ENCODE measurements at regions not wholly inside any gene's neighbourhood (a gene's known extent, or its start where the extent isn't known, plus 50 kb on each side); places are given as distances from the start of the nearest gene placed in this dataset.

GRCh38 chr1:29684141-29684540 lies 447.8 kb downstream of the PTPRU start:
- no peaks in the 10 kb centered on the region for H3K36me3 ChIP-seq (ENCODE audit: control insufficient read depth in 2 of 2, extremely low read depth in 1 of 2, insufficient read depth in 2 of 2, low read length in 2 of 2)
- no peaks in the 10 kb centered on the region for H3K79me2 ChIP-seq (ENCODE audit: control insufficient read depth, insufficient read depth, low read length)
- no peaks in the 10 kb centered on the region for H3K27me3 ChIP-seq (ENCODE audit: control insufficient read depth, extremely low read depth, insufficient read depth, low read length)
- FAIRE-seq (no peak), DNase-seq (ENCODE audit: low read depth, low spot score) (no peak)
- no peaks in the 10 kb centered on the region for H3K9me3 ChIP-seq (ENCODE audit: control insufficient read depth, low read depth, low read length)
- no peak overlapping the region for H2AFZ ChIP-seq (ENCODE audit: control insufficient read depth, low read length)
- no peak overlapping the region for H3K27ac ChIP-seq (ENCODE audit: control insufficient read depth, insufficient read depth, low read length)
- H3K4me2 ChIP-seq (ENCODE audit: control insufficient read depth, extremely low read depth, insufficient read depth, low read depth, low read length), result no peak overlapping the region
- H3K4me1 ChIP-seq (ENCODE audit: control insufficient read depth, extremely low read depth, insufficient read depth, low read length), result peaks cover 23% of the 10 kb centered on the region
- TF ChIP-seq CTCF (optimal IDR thresholded peaks at IDR 0.05 in 1 of 3, IDR thresholded peaks at IDR 0.05 in 1 of 3, conservative IDR thresholded peaks at IDR 0.05 in 1 of 3; ENCODE audit: extremely low read depth in 1 of 3, insufficient read depth in 2 of 3, low read length in 3 of 3), result no peak
- no peak for TF ChIP-seq EZH2 (IDR thresholded peaks at IDR 0.05; ENCODE audit: low read length)
- no peak overlapping the region for H3K9ac ChIP-seq (ENCODE audit: control insufficient read depth, extremely low read depth, insufficient read depth, low read length)
- H3K4me3 ChIP-seq (ENCODE audit: control insufficient read depth in 2 of 3, extremely low read depth in 1 of 3, insufficient read depth in 2 of 3, low read depth in 1 of 3, low read length in 3 of 3), result no peak overlapping the region
- H4K20me1 ChIP-seq (ENCODE audit: control insufficient read depth, extremely low read depth, insufficient read depth, low read length), result no peaks in the 10 kb centered on the region
- H3K9me1 ChIP-seq (ENCODE audit: control insufficient read depth, extremely low read depth, insufficient read depth, low read length), result no peaks in the 10 kb centered on the region
- dilution Hi-C loops (cut with MboI; ENCODE audit: extremely low pct_ligation_motif_present, low sequenced_read_pairs), result loop anchor here (10.0 kb wide), 1 partner anchor 169 kb away; no protein-coding TSS in a partner anchor

GRCh38 chr1:29683472-29683871 lies 447.1 kb downstream of the PTPRU start:
- TF ChIP-seq EZH2 (IDR thresholded peaks at IDR 0.05; ENCODE audit: low read length), result no peak
- no peak for TF ChIP-seq CTCF (optimal IDR thresholded peaks at IDR 0.05 in 1 of 3, IDR thresholded peaks at IDR 0.05 in 1 of 3, conservative IDR thresholded peaks at IDR 0.05 in 1 of 3; ENCODE audit: extremely low read depth in 1 of 3, insufficient read depth in 2 of 3, low read length in 3 of 3)
- no peaks in the 10 kb centered on the region for H3K79me2 ChIP-seq (ENCODE audit: control insufficient read depth, insufficient read depth, low read length)
- no peaks in the 10 kb centered on the region for H4K20me1 ChIP-seq (ENCODE audit: control insufficient read depth, extremely low read depth, insufficient read depth, low read length)
- no peak overlapping the region for H3K27ac ChIP-seq (ENCODE audit: control insufficient read depth, insufficient read depth, low read length)
- H3K4me1 ChIP-seq (ENCODE audit: control insufficient read depth, extremely low read depth, insufficient read depth, low read length), result peaks cover 16% of the 10 kb centered on the region
- no peaks in the 10 kb centered on the region for H3K9me1 ChIP-seq (ENCODE audit: control insufficient read depth, extremely low read depth, insufficient read depth, low read length)
- DNase-seq (ENCODE audit: low read depth, low spot score) (no peak), FAIRE-seq (no peak)
- H3K27me3 ChIP-seq (ENCODE audit: control insufficient read depth, extremely low read depth, insufficient read depth, low read length), result no peaks in the 10 kb centered on the region
- no peak overlapping the region for H3K4me3 ChIP-seq (ENCODE audit: control insufficient read depth in 2 of 3, extremely low read depth in 1 of 3, insufficient read depth in 2 of 3, low read depth in 1 of 3, low read length in 3 of 3)
- H3K9me3 ChIP-seq (ENCODE audit: control insufficient read depth, low read depth, low read length), result no peaks in the 10 kb centered on the region
- H3K4me2 ChIP-seq (ENCODE audit: control insufficient read depth, extremely low read depth, insufficient read depth, low read depth, low read length), result no peak overlapping the region
- H3K36me3 ChIP-seq (ENCODE audit: control insufficient read depth in 2 of 2, extremely low read depth in 1 of 2, insufficient read depth in 2 of 2, low read length in 2 of 2), result no peaks in the 10 kb centered on the region
- H2AFZ ChIP-seq (ENCODE audit: control insufficient read depth, low read length), result no peak overlapping the region
- dilution Hi-C loops (cut with MboI; ENCODE audit: extremely low pct_ligation_motif_present, low sequenced_read_pairs), result loop anchor here (10.0 kb wide), 1 partner anchor 169 kb away; no protein-coding TSS in a partner anchor
- H3K9ac ChIP-seq (ENCODE audit: control insufficient read depth, extremely low read depth, insufficient read depth, low read length), result no peak overlapping the region

All from keratinocyte (primary cell).